GM19328 (cell line): ENCODE measurements at regions not wholly inside any gene's neighbourhood (a gene's known extent, or its start where the extent isn't known, plus 50 kb on each side); places are given as distances from the start of the nearest gene placed in this dataset.
"Not testable (repeated sequence)": the region's sequence is repeated elsewhere in the genome, so short reads cannot be mapped to it uniquely, and the experiment has no call there.

Experiments
- ATAC-seq: cut with Tn5 transposase; IDR thresholded peaks from one replicate; pipeline ENCODE4 v1.9.1; 2021; ENCODE audit warnings: mild to moderate bottlenecking, moderate library complexity; ENCODE audit not compliant: unreplicated experiment

DNA sequence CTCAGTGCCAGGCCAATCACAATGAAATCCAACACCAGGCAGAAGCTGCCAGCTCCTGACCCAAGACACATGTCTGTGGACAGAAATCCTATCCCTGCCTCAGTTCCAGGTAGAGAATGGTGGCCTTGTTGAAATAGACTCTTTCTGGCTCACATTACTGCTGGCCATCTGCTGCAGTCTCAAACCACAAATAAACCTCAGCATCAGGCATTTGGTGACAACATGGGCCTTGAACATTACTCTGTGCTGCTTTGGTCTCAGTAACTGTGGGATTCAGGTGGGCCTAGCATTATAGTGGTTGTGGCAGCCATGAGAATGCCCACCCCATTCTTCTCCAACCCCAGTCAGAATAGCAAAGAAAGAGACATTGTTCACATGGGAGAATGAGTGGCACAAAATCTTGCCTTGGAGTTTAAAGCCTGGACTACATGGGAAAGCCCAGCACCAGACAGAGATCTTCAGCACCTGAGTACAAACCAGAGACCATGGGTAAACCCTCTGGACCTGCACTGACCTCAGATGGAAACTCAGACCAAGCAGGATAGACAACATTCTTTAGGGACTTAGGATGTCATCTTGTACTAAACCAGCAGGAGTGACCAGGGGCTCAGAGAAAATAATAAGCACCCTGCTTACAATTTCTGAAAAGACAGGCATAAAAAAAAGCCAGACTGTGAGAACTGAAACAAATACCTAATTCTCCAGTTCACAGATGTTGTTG is 50.4 kb upstream of the TRAM1L1 start:
- ATAC-seq, result no peak

DNA sequence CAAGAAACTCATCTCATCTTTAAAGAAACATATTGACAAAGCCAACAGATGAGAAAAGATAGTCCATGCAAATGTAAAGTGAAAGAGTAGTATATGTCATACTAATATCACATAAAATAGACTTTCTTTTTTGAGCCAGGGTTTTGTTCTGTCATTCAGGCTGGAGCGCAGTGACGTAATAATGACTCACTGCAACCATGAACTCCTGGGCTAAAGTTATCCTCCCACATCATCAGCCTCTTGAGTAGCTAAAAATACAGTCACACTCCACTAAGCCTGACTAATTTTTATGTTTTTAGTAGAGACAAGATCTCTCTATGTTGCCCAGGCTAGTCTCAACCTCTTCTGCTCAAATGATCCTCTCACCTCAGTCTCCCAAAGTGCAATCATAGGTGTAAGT is 51.8 kb upstream of the TRAM1L1 start:
- no peak for ATAC-seq

DNA sequence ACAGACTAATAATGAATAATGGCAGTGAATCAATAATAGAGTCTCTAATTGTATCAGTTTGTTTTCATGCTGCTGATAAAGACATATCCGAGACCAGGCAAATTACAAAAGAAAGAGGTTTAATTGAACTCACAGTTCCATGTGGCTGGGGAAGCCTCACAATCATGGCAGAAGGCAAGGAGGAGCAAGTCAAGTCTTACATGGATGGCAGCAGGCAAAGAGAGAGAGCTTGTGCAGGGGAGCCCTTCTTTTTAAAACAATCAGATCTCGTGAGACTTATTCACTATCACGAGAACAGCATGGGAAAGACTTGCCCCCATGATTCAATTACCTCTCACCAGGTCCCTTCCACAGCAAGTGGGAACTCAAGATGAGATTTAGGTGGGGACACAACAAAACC is 53.4 kb upstream of the TRAM1L1 start:
- not testable (repeated sequence) for ATAC-seq

DNA sequence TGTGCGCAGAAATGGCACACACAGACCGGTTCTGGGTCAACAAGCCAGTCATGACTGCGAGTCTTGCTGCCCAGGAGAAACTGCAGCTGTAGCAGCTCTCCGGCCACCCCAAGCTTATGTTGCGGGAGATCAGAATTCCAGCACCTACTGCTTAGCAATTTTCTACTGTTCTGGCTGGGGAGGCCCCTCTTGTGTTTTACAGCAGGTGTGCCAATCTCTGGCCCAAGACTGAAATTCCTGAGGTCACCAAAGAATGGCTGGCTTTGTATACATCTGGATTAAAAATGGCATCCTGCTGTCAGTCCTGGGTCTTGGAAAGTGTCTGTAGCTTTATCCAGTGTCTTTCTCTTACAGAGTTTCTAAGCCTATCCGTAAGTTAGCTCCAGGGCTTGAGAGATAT is 68.9 kb upstream of the TRAM1L1 start:
- ATAC-seq, result no peak

DNA sequence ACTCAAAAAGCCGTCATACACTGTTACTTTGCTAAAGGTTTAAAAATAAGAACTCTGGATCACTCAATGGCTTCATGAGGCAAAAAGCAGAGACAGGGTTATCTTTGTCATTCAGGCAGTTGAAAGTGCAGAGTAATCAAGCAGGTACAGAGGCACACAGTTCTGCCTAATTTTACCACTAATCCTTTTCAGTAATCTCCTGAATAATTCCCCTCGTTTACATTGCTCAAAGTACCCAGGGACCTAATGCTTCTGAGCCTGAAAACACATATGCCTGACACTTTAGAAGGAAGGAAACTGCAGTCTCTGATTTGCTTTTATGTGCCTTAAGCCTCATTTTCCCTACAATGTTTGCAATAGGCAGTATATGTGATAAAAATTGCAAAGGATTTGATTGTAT is 71.4 kb upstream of the TRAM1L1 start:
- no peak for ATAC-seq

DNA sequence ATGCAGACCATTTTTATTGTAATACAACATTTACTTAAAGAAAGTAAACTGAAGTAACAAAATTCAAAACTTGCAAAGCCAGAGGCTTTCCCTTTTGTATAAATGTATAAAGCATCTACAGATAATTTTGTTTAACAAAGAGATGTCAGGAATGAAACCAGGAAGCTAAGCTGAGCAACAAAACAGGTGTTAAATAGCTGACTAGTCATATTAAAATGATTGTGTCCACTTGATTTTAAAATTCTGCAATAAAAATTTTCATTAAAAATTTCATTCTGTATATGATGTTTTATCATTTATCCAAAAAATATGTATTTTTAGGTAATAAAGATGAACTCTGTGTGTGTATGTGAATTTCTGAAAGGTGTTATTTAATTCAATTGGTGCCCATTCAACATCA is 72.0 kb upstream of the TRAM1L1 start:
- no peak for ATAC-seq

DNA sequence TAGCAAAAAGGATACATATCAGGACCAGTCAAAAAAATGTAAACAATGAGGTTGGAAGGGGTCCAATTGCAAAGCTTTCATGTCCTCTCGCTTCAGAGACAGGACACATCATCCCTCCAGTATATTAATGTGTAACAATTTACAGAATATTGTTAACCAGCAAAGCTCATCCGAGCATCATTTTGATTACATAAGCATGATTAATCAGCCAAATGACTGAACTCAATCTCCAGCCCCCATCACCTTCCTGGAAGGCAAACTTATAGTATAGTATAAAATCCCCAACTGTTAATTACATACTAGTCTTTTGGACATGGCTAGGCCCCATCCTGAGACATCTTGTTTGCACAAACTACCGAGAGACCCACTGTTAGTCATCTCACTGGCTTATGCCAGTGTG is 77.6 kb upstream of the TRAM1L1 start:
- ATAC-seq, result no peak

DNA sequence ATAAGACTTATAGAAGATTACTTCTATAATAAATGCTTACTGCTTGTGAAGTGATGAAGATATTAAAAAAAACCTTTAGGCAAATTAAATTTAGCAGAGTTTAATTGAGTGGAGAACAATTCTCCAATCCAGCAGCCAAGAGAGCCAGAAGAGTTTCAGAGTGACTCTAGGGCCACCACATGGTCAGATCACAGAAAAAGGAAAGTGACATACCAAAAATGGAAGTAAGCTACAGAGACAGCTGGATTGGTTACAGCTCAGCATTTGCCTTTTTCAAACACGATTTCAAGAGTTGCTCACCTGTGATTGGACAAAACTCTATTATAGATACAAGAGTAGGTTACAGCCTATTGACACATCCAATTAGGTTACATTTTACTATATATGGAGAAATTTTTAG is 79.0 kb upstream of the TRAM1L1 start:
- ATAC-seq, result no peak

DNA sequence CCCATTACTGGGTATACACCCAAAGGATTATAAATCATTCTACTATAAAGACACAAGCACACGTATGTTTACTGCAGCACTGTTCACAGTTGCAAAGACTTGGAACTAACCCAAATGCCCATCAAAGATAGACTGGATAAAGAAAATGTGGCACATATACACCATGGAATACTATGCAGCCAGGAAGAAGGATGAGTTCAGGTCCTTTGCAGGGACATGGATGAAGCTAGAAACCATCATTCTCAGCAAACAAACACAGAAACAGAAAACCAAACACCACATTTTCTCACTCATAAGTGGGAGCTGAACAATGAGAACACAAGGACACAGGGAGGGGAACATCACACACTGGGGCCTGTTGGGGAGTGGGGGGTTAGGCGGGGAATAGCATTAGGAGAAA is 90.0 kb upstream of the TRAM1L1 start:
- not testable (repeated sequence) for ATAC-seq

DNA sequence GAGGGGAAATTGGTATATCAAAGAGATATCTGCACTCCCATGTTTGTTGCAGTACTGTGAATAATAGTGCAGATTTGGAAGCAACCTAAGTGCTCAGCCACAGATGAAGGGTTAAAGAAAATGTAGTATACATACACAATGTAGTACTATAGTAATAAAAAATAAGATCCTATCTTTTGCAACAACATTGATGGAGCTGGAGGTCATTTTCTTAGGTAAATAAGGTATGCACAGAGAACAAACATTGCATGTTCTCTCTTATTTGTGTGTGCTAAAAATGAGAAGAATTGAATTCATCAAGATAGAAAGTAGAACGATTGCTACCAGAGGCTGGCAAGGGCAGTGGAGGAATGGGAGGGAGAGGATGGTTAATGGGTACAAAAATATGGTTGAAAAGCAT is 117.9 kb upstream of the TRAM1L1 start:
- no peak for ATAC-seq

DNA sequence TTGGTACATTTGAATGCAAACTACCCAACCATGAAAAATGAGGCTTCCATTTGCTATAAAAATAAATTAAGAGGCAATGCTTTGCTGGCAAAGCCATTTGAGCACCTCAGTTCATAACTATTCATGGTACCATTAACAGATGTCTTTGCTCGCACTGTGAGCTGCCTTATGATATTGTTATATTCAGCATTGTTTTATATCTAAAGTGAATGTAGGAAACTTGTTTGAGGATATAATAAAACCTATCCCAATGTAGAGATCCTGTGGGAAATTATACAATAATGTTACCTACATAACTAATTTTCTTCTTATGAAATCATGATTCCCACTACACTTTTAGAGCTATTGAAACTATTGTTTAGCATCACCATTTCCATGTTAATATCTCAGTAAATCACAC is 125.2 kb upstream of the TRAM1L1 start:
- no peak for ATAC-seq

DNA sequence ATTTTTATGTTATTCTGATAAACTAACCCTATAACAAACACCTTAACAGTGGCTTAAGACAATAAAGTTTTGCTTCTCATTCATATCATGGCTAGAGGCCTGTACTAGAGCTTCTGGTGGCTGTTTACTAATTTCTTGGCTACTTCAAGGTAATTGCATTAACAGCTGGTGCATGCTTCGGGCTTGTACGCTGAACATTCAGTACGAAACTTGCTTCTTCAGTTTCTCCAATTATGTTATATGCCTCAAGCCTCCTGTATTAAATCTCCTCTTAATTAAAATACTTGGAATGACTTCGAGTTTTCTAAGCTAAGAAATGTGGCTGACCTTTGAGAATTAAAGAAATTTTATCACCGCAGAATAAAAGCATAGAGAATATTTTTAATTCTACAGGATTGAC is 138.9 kb upstream of the TRAM1L1 start:
- no peak for ATAC-seq

DNA sequence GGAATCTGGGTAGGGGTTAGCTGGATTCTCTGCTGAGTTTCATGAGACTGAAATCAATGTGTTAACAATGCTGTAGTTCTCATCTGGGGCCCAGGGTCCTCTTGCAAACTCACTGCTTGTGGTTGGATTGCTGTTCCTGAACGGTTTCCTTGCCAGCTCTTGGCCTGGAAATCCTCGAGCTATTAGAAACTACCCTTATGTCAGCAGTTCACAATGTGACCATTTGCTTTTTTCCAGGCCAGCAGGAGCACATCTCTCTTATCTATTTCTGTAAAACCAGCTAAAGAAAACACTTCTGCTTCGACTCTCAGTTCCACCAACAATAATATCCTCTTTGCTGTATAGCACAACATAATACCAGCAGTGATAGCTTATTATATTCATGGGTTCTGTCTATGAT is 140.1 kb upstream of the TRAM1L1 start:
- ATAC-seq, result no peak

DNA sequence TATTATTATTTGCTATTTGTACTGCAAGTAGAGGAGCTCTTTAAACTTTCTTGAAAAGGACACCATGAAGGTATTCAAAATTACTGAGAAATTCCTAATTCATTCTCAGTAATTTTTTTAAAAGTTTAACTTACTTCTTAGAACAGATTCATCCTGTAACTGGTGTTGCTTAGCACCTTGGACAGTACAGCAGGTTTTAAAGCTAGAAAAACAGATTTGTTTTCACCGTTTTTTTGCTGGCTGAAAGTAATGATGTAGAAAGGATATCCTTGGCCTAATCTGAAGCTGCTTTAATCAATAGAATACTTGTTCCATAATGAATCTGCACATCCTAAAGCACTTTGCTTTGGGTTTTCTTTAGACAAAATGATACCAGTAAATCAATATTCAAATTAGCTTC is 142.5 kb upstream of the TRAM1L1 start:
- no peak for ATAC-seq

DNA sequence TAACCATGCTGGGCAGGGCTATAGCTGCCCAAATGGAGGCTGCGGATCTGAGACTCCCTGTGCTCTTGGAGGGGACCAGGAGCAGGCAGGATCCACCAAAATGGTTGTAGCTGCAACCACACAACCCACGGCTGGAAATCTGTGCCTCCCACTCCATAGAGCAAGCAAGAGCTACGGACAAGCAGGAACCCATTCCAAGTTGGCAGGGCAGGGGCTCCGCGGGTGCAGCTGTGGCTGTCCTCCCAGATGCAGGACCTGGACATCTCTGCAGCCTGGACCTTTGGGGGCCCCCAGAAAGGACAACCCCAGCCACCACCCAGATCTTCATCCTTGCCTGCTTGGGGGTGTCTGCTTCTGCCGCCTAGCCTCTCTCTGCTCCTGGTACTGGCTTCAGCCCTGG is 154.1 kb upstream of the TRAM1L1 start:
- ATAC-seq, result no peak

DNA sequence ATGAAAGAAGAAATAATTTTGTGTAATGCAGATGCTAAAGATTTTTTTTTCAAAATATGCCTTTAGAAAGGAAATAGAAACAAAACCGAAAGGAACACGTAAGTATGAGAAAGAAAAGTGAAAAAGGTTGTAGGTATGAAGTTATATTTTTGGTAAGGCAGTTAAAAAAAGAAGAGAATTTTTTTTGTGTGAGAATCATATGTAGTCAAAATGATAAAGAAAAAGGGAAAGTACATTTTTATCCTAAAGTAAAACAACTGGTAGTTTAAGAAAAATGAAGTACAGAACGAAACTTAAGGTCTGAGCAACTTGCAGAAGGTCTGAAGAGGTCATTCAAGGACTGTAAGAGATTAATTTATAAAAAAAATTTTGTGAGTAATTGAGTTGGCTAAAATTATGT is 164.0 kb upstream of the TRAM1L1 start:
- peak; percentile 93 for ATAC-seq

DNA sequence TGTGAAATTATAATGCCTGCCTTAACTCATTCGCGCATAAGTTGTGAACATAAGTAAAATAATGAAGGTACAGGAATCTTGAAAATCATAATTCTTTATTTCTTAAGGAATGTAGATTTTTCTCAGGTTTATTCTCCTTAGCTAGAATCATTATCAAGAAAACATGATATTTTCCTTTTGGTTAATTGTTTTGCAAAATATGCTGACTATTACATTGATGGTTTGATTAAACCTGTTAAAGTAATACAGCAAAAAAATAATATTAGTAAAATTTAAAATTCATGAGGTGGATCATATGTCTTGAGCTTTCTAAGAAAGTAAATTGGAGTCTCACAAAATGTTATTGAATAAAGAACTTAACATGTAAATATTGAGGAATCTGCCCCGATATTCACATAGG is 178.7 kb upstream of the TRAM1L1 start:
- ATAC-seq, result no peak

DNA sequence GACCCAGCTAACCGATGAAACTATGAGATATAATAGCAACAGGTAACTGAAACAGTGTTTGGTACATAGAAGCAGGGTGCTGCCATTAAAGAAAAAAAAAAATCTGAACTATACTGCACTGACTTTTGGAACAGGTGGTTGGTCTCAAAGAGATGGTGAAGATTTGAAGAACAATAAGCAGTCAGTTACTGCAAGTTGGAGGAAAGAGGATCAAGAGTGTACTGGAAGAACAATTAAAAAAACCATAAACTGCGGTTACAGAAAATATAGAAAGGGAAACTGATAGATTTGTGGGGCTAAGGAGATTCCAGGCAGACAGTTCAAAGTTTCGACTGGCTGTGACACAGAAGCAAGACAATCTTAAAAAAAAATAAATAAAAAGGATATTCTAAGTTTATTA is 181.9 kb upstream of the TRAM1L1 start:
- ATAC-seq, result no peak

DNA sequence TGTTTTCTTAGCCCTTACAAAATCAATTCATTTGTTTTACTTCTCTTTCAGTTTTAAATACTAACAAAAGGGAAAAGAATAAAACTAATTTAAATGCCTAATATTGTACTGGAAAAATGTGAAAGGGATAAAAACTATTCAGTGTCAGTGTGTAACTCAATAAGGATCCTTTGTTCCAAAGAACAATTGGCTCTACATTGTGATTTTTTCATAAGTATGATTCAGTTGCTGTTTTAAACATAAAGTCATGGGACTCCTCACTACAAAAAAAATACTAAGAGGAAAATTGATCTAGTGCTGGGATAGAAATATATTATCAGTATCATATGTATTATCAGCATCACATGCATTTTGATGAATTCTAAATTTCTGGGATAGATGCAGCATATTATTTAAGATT is 199.4 kb upstream of the TRAM1L1 start:
- ATAC-seq, result no peak

DNA sequence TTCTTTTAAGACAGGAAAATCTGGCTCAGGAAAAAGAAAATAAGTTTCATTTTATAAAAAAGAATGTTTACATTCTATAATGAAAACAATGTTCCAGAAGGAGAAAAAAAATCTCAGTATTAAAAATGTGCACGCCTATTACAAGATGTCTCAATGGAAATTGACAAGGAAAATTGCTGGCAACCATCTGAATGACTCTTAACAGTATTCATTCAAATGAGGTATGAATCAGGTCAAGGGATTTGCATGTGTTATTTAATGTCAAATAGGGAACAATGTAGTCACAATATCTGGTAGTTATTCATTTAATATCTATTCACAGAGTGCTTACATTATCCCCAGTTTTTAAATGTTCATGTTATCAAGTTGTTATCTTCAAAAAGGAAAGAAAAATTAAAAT is 208.4 kb upstream of the TRAM1L1 start:
- no peak for ATAC-seq

DNA sequence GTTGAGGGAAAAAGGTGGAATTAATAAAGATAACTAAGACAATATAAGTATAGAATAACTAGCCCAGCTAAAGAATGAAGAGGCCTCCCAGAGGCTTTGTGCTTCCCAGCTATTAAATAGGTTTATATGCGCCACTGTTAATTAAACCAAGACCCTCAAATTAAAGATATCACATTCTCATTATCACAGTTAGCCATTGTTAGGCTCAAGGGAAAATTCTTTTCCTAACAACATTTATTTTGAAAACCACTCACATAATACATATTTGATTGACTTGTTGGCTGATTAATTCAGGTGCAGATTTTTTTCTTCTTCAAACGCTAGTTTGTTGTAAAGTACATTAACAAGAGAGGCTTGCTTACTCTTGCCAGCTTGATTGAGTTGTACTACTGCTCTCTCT is 216.8 kb upstream of the TRAM1L1 start:
- no peak for ATAC-seq

DNA sequence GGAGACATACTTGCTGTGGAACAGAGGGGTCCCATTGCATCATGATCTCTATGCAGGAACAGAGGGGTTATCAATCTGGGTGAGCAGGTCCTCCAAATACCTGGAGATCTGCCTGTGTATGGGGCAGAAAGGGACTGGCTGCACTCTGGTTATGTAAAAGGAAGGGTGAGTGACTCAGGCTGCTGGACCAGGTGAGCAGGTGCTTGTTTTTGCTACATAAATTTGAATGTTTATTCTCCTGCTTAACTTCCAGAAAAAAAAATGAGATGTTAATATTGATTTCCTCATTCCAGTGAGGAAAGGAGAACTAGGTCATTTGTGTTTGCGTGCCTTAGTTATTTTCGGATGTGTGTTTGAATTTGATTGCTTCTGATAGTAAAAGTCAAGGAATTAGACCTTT is 225.8 kb upstream of the TRAM1L1 start:
- no peak for ATAC-seq

DNA sequence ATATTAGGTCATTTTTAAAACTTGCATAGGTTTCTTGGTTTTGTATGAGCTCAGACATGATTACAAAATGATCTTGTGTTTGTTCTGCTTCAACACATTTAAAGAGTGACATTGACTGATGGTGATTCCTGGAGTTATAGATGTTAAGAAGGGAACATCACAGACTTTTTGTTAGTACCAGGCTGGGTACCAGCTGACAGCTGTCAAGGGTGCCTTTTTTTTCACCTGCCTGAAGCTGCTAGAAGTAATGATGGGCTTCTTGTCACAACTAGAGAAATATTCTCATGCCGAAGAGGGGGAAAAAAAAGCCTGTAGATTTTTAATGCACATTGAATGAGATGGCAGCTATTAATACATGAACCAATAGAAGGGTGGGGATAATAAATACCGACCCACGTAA is 226.6 kb upstream of the TRAM1L1 start:
- ATAC-seq, result no peak
